ENCODE measurements at regions not wholly inside any gene's neighbourhood (a gene's known extent, or its start where the extent isn't known, plus 50 kb on each side); places are given as distances from the start of the nearest gene placed in this dataset.
"Not testable (repeated sequence)": the region's sequence is repeated elsewhere in the genome, so short reads cannot be mapped to it uniquely, and the experiment has no call there.

DNA sequence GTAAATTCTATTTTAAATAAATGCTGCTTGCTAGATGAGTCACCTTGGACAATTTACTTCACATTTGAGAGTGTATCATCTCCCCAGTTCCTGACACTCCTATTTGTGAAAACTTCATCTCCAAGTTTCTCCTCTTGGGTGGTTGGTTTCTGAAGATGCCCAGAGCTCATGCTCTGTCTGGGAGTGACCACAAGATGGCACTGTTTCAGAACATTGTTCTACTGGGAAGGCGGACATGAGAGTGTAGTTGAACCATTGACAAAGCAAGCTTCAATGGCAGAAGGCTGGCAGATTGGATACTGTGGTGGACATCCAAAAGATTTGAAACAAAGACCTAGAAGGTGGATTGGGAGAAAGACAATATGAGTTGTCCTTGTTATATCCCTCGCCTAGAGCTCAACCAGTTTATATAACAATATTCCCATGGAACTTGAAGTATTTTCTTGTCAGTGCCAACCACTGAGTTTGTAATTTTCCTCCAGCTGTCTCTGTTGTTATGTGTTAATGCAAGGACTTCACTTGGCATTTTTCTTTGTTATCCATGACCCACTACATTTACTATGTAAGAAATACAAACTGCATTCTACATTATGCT lies 234.3 kb upstream of the ANKH start:
- WGBS, 2 experiments (ENCODE audit: insufficient coverage in 2 of 2), result 30 to 33% methylated on average over 1 of the region's 2 CpGs
- H3K36me3 ChIP-seq (ENCODE audit: control insufficient read depth, insufficient read depth, low read length), result no peaks in the 10 kb centered on the region
- H3K4me3 ChIP-seq (ENCODE audit: extremely low read depth, insufficient read depth, low read length, poor library complexity, severe bottlenecking), result no peak overlapping the region
- H3K4me1 ChIP-seq (ENCODE audit: control insufficient read depth, insufficient read depth, low read length, poor library complexity, severe bottlenecking), result no peaks in the 10 kb centered on the region
- H3K9me3 ChIP-seq (ENCODE audit: control insufficient read depth, low read length), result no peaks in the 10 kb centered on the region
- no peak overlapping the region for H3K27ac ChIP-seq (ENCODE audit: low read depth, low read length, severe bottlenecking)

DNA sequence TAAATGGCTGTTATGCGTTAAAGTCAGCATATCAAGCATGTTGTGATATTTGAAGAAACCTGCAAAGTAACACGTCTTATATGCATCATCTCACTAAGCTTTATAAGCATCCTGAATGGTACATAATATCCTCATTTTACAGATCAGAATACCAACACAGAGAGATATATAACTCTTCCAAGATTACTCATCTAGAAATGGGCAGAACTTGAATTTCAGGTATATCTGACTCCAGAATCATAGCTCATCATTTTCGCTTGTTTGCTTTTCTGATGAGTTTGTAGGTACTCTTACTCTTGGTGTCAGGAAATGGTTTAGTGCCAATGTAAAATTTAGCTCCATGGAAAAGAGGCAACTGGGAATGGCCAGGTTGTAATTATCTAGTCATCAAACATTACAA lies 232.3 kb upstream of the ANKH start:
- Histone ChIP-seq H3K4me1 (ENCODE audit: control insufficient read depth, insufficient read depth, low read length, poor library complexity, severe bottlenecking) (no peaks in the 10 kb centered on the region), H3K27ac (ENCODE audit: low read depth, low read length, severe bottlenecking) (no peak overlapping the region), H3K9me3 (ENCODE audit: control insufficient read depth, low read length) (no peaks in the 10 kb centered on the region), H3K36me3 (ENCODE audit: control insufficient read depth, insufficient read depth, low read length) (no peaks in the 10 kb centered on the region), H3K4me3 (ENCODE audit: extremely low read depth, insufficient read depth, low read length, poor library complexity, severe bottlenecking) (no peak overlapping the region)
- 95% methylated on average over 2 of the region's 3 CpGs; no CpG with 5 or more reads in 1 of the 2 experiments for WGBS, 2 experiments (ENCODE audit: insufficient coverage in 2 of 2)

DNA sequence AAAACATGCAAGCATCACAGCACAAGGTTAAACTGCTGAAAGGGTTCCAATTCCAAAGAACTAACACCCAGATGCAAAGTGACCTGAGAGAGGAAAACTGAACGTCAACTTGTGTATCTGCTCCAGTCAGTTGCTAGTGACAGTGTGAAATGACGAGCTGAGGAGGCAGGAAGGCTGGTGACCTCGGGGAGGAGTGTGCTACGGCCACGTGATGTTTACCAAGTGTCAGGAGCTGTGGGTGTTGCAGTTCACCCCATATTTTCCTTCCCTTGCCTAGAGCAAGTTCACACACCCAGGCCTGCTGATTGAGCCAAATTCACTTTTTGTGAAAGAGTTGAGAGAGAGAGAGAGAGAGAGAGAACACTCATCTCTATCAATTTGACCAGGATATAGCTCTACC lies 231.6 kb upstream of the ANKH start:
- no peaks in the 10 kb centered on the region for H3K36me3 ChIP-seq (ENCODE audit: control insufficient read depth, insufficient read depth, low read length)
- no peak overlapping the region for H3K4me3 ChIP-seq (ENCODE audit: extremely low read depth, insufficient read depth, low read length, poor library complexity, severe bottlenecking)
- H3K27ac ChIP-seq (ENCODE audit: low read depth, low read length, severe bottlenecking), result no peak overlapping the region
- WGBS, 2 experiments (ENCODE audit: insufficient coverage in 2 of 2), result 57 to 70% methylated on average over 3 of the region's 5 CpGs
- H3K9me3 ChIP-seq (ENCODE audit: control insufficient read depth, low read length), result no peaks in the 10 kb centered on the region
- H3K4me1 ChIP-seq (ENCODE audit: control insufficient read depth, insufficient read depth, low read length, poor library complexity, severe bottlenecking), result no peaks in the 10 kb centered on the region

DNA sequence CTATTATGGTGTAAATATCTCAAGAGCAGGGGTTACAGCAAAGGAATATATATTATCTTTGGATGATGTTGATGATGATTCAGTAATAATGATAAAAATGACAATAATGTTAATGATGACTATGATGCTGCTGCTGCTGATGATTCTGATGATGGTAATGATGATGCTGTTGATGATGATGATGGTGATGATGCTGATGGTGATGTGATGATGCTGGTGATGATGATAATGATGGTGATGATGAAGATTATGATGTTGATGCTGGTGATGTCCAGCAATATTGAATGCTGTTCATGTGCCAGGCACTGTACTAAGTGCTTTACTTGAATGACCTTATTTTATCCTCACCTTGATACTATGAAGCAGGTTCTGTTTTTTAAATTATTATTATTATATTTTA lies 226.0 kb upstream of the ANKH start:
- Histone ChIP-seq H3K9me3 (ENCODE audit: control insufficient read depth, low read length) (peaks cover 3% of the 10 kb centered on the region), H3K27ac (ENCODE audit: low read depth, low read length, severe bottlenecking) (no peak overlapping the region), H3K36me3 (ENCODE audit: control insufficient read depth, insufficient read depth, low read length) (no peaks in the 10 kb centered on the region), H3K4me3 (ENCODE audit: extremely low read depth, insufficient read depth, low read length, poor library complexity, severe bottlenecking) (no peak overlapping the region), H3K4me1 (ENCODE audit: control insufficient read depth, insufficient read depth, low read length, poor library complexity, severe bottlenecking) (no peaks in the 10 kb centered on the region)

DNA sequence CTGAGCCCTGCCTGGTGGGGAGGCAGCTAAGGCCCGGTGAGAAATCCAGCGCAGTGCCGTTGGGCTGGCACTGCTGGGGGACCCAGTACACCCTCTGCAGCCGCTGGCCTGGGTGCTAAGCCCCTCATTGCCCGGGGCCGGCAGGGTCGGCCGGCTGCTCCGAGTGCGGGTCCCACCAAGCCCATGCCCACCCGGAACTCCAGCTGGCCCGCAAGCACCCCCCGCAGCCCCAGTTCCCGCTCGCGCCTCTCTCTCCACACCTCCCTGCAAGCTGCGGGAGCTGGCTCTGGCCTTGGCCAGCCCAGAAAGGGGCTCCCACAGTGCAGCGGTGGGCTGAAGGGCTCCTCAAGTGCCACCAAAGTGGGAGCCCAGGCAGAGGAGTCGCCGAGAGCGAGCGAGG lies 225.1 kb upstream of the ANKH start:
- not testable (repeated sequence) for H3K36me3 ChIP-seq (ENCODE audit: control insufficient read depth, insufficient read depth, low read length); H3K4me1 ChIP-seq (ENCODE audit: control insufficient read depth, insufficient read depth, low read length, poor library complexity, severe bottlenecking); H3K4me3 ChIP-seq (ENCODE audit: extremely low read depth, insufficient read depth, low read length, poor library complexity, severe bottlenecking); H3K27ac ChIP-seq (ENCODE audit: low read depth, low read length, severe bottlenecking); H3K9me3 ChIP-seq (ENCODE audit: control insufficient read depth, low read length)
- 93 to 98% methylated on average over 15 to 16 of the region's 22 CpGs for WGBS, 2 experiments (ENCODE audit: insufficient coverage in 2 of 2)

DNA sequence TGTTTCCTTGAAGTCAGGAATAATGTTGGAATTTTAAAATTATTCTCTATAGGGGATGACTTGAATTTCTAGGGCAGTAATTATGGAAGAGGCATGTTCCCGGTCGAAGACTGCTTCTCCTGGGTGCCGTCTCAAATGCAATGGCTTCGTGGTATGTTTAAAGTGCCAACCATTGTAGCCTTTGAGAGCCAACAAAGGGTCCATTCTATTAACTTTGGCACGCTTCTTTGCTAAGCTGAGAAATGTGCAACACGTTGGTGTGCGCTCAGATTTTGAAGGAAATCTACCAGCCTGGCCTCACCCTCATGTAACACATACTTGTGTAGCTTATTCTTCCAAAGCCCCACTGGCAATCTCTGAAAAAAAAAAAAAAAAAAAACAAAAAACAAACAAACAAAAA lies 221.2 kb upstream of the ANKH start:
- Histone ChIP-seq H3K9me3 (ENCODE audit: control insufficient read depth, low read length) (peaks cover 3% of the 10 kb centered on the region), H3K27ac (ENCODE audit: low read depth, low read length, severe bottlenecking) (no peak overlapping the region), H3K4me1 (ENCODE audit: control insufficient read depth, insufficient read depth, low read length, poor library complexity, severe bottlenecking) (no peaks in the 10 kb centered on the region), H3K4me3 (ENCODE audit: extremely low read depth, insufficient read depth, low read length, poor library complexity, severe bottlenecking) (no peak overlapping the region), H3K36me3 (ENCODE audit: control insufficient read depth, insufficient read depth, low read length) (no peaks in the 10 kb centered on the region)
- WGBS, 2 experiments (ENCODE audit: insufficient coverage in 2 of 2), result 92 to 94% methylated on average over 4 to 7 of the region's 7 CpGs

DNA sequence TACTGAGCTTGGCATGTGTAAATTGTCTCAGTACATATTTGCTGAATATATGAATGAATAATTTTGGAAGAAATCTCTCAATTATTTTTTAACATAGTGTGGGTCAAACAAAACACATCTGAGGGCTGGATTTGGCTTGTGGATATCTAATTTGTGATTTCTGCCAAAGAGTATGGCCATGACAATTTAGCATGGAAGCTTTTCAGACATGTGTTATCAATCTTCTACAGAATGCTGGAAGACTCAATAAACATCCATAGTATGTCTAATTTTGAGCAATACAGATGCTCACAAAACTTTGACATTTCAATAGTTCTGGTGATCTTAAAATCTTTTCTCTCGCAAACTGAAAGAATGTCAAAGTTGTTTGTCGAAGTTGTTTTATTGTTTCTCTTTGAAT lies 214.1 kb upstream of the ANKH start:
- WGBS, 2 experiments (ENCODE audit: insufficient coverage in 2 of 2), result 90% methylated on average over 2 of the region's 2 CpGs; no CpG with 5 or more reads in 1 of the 2 experiments
- H3K36me3 ChIP-seq (ENCODE audit: control insufficient read depth, insufficient read depth, low read length), result no peaks in the 10 kb centered on the region

DNA sequence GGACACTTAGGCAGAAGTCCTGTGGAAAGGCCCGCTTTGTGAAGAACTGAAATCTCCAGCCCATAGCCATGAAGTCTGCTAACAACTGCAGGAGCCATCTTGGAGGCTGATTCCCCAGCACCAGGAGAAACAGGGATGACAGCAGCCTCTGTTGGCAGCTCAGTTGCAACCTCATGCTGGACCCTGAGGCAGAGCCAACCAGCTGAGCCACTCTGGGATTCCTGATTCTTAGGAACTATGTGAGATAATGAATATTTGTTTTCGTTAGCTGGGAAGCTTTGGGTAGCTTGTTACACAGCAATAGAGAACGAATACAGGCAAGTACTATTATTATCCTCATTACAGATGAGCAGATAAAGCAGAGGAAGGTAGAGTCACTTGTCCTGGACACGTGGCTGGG lies 210.5 kb upstream of the ANKH start:
- Histone ChIP-seq H3K4me1 (ENCODE audit: control insufficient read depth, insufficient read depth, low read length, poor library complexity, severe bottlenecking) (no peaks in the 10 kb centered on the region), H3K36me3 (ENCODE audit: control insufficient read depth, insufficient read depth, low read length) (no peaks in the 10 kb centered on the region), H3K4me3 (ENCODE audit: extremely low read depth, insufficient read depth, low read length, poor library complexity, severe bottlenecking) (no peak overlapping the region), H3K9me3 (ENCODE audit: control insufficient read depth, low read length) (no peaks in the 10 kb centered on the region), H3K27ac (ENCODE audit: low read depth, low read length, severe bottlenecking) (no peak overlapping the region)
- 60 to 79% methylated on average over 1 to 2 of the region's 4 CpGs for WGBS, 2 experiments (ENCODE audit: insufficient coverage in 2 of 2)

More for the DNA sequence above, 214.1 kb upstream of the ANKH start:
- H3K9me3 ChIP-seq (ENCODE audit: control insufficient read depth, low read length), result no peaks in the 10 kb centered on the region
- H3K27ac ChIP-seq (ENCODE audit: low read depth, low read length, severe bottlenecking), result no peak overlapping the region
- H3K4me1 ChIP-seq (ENCODE audit: control insufficient read depth, insufficient read depth, low read length, poor library complexity, severe bottlenecking), result no peaks in the 10 kb centered on the region
- no peak overlapping the region for H3K4me3 ChIP-seq (ENCODE audit: extremely low read depth, insufficient read depth, low read length, poor library complexity, severe bottlenecking)

DNA sequence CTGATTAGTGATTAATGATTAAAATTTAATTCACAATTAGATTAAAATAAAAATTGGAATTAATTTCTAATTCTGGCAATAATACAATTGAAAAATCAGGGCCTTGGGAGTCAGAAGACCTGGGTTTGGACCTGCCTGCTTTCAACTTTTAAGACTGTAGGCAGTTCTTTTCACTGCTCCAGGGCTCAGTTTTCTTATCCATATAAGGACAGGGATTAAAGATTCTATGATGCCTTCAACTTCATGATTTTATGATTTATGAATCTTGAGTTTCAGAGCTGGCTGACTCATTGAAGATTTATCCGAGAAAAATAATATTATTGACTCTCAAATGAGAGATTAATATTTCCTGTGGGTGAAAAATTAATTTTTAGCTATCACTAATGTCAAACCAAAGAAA lies 208.6 kb upstream of the ANKH start:
- H3K27ac ChIP-seq (ENCODE audit: low read depth, low read length, severe bottlenecking), result no peak overlapping the region
- H3K36me3 ChIP-seq (ENCODE audit: control insufficient read depth, insufficient read depth, low read length), result no peaks in the 10 kb centered on the region
- no CpG with 5 or more reads among the region's 1 CpG for WGBS, 2 experiments (ENCODE audit: insufficient coverage in 2 of 2)
- H3K4me3 ChIP-seq (ENCODE audit: extremely low read depth, insufficient read depth, low read length, poor library complexity, severe bottlenecking), result no peak overlapping the region
- H3K9me3 ChIP-seq (ENCODE audit: control insufficient read depth, low read length), result no peaks in the 10 kb centered on the region
- H3K4me1 ChIP-seq (ENCODE audit: control insufficient read depth, insufficient read depth, low read length, poor library complexity, severe bottlenecking), result no peaks in the 10 kb centered on the region

DNA sequence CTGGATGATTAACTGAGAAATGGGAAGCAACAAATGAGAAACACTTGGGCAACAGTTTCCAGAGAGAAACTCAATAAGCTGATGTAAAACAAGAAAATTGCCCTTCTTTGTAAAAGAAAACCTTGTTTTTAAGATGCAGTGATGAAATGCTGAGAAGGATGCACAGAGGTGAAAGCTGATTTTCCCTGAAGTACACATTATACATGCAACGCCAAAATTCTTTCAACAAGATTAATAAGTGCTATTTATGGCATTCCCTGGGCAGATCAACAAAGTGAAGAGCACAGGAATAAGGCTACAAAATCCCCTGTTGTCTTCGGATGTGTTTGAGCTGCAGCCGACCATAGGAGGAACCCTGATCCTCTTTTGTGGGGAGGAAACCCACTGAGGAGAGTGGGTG lies 208.0 kb upstream of the ANKH start:
- no peaks in the 10 kb centered on the region for H3K36me3 ChIP-seq (ENCODE audit: control insufficient read depth, insufficient read depth, low read length)
- H3K27ac ChIP-seq (ENCODE audit: low read depth, low read length, severe bottlenecking), result no peak overlapping the region
- no peaks in the 10 kb centered on the region for H3K9me3 ChIP-seq (ENCODE audit: control insufficient read depth, low read length)
- 65 to 100% methylated on average over 2 of the region's 3 CpGs for WGBS, 2 experiments (ENCODE audit: insufficient coverage in 2 of 2)
- H3K4me1 ChIP-seq (ENCODE audit: control insufficient read depth, insufficient read depth, low read length, poor library complexity, severe bottlenecking), result peaks cover 3% of the 10 kb centered on the region
- H3K4me3 ChIP-seq (ENCODE audit: extremely low read depth, insufficient read depth, low read length, poor library complexity, severe bottlenecking), result no peak overlapping the region

DNA sequence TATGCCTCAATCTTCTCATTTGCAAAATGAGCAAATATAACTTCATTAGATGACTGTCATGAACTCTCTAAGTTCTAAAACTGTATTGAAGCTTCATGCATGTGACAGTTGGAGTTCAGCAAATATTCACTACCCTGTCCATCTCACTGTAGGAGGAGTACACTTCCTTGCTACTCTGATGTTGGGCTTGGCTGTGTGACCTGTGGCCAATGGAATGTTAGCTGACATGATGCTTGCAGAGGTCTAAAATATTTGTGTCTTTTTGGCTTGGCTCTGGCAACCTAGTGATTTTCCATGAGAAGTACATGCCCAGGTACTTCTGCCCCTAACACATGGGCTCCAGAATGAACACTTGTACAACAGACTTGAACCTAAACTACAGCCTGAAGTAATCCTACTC lies 203.1 kb upstream of the ANKH start:
- H3K36me3 ChIP-seq (ENCODE audit: control insufficient read depth, insufficient read depth, low read length), result no peaks in the 10 kb centered on the region
- H3K4me1 ChIP-seq (ENCODE audit: control insufficient read depth, insufficient read depth, low read length, poor library complexity, severe bottlenecking), result peaks cover 3% of the 10 kb centered on the region
- H3K9me3 ChIP-seq (ENCODE audit: control insufficient read depth, low read length), result no peaks in the 10 kb centered on the region
- H3K4me3 ChIP-seq (ENCODE audit: extremely low read depth, insufficient read depth, low read length, poor library complexity, severe bottlenecking), result no peak overlapping the region
- no peak overlapping the region for H3K27ac ChIP-seq (ENCODE audit: low read depth, low read length, severe bottlenecking)

All from mesodermal cell (in vitro differentiated cells).